Liver (tissue), 3 donors: ENCODE measurements at regions not wholly inside any gene's neighbourhood (a gene's known extent, or its start where the extent isn't known, plus 50 kb on each side); places are given as distances from the start of the nearest gene placed in this dataset.

ENCODE experiments used
- EGR1 ChIP-seq, 2 donors: IDR thresholded peaks; 2 replicates each; pipeline ENCODE4 v1.6.1; 2016 to 2018; ENCODE audit warnings: antibody characterized with exemption in 2 of 2, low read depth in 2 of 2
- FOXA1 ChIP-seq: IDR thresholded peaks from 2 replicates; pipeline ENCODE4 v1.6.1; 2016; ENCODE audit warnings: antibody characterized with exemption
- JUND ChIP-seq, 2 donors: IDR thresholded peaks; 2 replicates each; pipeline ENCODE4 v1.6.1; 2016; ENCODE audit warnings: antibody characterized with exemption in 2 of 2
- NR2F2 ChIP-seq: IDR thresholded peaks from 2 replicates; pipeline ENCODE4 v1.6.1; 2016; ENCODE audit warnings: antibody characterized with exemption
- YY1 ChIP-seq: IDR thresholded peaks from 2 replicates; pipeline ENCODE4 v1.6.1; 2016; ENCODE audit warnings: antibody characterized with exemption, mild to moderate bottlenecking
- TF ChIP-seq, protein P1 (sequence below): fragments of 150-350 bp; IDR thresholded peaks from 2 replicates; pipeline ENCODE4 v1.5.1; 2017; ENCODE audit warnings: improper control_type of control experiment, low read depth, low read length; ENCODE audit not compliant: missing input control
- TF ChIP-seq, protein P2 (sequence below): IDR thresholded peaks from 2 replicates; pipeline ENCODE4 v1.6.1; 2016; ENCODE audit warnings: antibody characterized with exemption
- TF ChIP-seq, protein P3 (sequence below): IDR thresholded peaks from 2 replicates; pipeline ENCODE4 v1.6.1; 2016; ENCODE audit warnings: antibody characterized with exemption, mild to moderate bottlenecking
- donor health status: healthy.
- donor health status: healthy.

DNA sequence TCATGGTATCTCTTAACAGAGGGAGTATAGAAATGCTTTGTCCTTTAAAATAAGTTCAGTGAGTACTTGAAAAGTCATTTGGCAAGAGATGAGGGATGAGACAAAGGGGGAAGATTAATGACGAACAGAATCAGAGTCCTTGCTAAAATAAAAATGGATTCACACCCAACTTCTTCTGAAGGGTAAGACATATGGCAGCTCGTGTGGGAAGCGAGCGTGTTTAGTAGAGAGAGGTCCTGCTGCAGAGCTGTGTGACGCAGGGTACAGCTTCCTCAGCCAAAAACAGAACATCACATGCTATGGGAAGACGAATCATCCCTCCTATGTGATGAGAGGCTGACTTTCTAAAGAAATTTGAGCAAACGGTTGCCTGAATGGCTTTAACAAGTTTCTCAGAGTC is 158.5 kb upstream of the LMO4 start:
- TF ChIP-seq, protein P1, sequence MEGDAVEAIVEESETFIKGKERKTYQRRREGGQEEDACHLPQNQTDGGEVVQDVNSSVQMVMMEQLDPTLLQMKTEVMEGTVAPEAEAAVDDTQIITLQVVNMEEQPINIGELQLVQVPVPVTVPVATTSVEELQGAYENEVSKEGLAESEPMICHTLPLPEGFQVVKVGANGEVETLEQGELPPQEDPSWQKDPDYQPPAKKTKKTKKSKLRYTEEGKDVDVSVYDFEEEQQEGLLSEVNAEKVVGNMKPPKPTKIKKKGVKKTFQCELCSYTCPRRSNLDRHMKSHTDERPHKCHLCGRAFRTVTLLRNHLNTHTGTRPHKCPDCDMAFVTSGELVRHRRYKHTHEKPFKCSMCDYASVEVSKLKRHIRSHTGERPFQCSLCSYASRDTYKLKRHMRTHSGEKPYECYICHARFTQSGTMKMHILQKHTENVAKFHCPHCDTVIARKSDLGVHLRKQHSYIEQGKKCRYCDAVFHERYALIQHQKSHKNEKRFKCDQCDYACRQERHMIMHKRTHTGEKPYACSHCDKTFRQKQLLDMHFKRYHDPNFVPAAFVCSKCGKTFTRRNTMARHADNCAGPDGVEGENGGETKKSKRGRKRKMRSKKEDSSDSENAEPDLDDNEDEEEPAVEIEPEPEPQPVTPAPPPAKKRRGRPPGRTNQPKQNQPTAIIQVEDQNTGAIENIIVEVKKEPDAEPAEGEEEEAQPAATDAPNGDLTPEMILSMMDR: no peak
- TF ChIP-seq JUND (IDR thresholded peaks at IDR 0.05) (no peak), YY1 (no peak), FOXA1 (no peak), EGR1 (IDR thresholded peaks at IDR 0.05; ENCODE audit: low read depth in 2 of 2) (no peak), NR2F2 (no peak)
- TF ChIP-seq, protein P2, sequence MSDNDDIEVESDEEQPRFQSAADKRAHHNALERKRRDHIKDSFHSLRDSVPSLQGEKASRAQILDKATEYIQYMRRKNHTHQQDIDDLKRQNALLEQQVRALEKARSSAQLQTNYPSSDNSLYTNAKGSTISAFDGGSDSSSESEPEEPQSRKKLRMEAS: no peak
- TF ChIP-seq, protein P3, sequence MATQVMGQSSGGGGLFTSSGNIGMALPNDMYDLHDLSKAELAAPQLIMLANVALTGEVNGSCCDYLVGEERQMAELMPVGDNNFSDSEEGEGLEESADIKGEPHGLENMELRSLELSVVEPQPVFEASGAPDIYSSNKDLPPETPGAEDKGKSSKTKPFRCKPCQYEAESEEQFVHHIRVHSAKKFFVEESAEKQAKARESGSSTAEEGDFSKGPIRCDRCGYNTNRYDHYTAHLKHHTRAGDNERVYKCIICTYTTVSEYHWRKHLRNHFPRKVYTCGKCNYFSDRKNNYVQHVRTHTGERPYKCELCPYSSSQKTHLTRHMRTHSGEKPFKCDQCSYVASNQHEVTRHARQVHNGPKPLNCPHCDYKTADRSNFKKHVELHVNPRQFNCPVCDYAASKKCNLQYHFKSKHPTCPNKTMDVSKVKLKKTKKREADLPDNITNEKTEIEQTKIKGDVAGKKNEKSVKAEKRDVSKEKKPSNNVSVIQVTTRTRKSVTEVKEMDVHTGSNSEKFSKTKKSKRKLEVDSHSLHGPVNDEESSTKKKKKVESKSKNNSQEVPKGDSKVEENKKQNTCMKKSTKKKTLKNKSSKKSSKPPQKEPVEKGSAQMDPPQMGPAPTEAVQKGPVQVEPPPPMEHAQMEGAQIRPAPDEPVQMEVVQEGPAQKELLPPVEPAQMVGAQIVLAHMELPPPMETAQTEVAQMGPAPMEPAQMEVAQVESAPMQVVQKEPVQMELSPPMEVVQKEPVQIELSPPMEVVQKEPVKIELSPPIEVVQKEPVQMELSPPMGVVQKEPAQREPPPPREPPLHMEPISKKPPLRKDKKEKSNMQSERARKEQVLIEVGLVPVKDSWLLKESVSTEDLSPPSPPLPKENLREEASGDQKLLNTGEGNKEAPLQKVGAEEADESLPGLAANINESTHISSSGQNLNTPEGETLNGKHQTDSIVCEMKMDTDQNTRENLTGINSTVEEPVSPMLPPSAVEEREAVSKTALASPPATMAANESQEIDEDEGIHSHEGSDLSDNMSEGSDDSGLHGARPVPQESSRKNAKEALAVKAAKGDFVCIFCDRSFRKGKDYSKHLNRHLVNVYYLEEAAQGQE: no peak
